H1 (cell line): ENCODE measurements at regions not wholly inside any gene's neighbourhood (a gene's known extent, or its start where the extent isn't known, plus 50 kb on each side); places are given as distances from the start of the nearest gene placed in this dataset.
A peak's percentile ranks its signal among the peaks of the same experiment; 100 is the strongest.

Experiments
- CTCF ChIA-PET: fragments of 300-600 bp; sonication (Branson Sonifier 250); formaldehyde crosslinking; loops from one replicate; lab custom pipeline; 2021; ENCODE audit not compliant: partially characterized antibody; lab: Charles Lee
- POLR2A ChIA-PET: fragments of 300-600 bp; sonication (Branson Sonifier 250); formaldehyde crosslinking; loops from one replicate; lab custom pipeline; 2021; ENCODE audit warnings: inconsistent platforms; ENCODE audit not compliant: partially characterized antibody; lab: Charles Lee
- DNase-seq, 2 experiments: peaks; one replicate each; pipeline versions ENCODE4 v3.0.0 to v3.0.0-alpha.2; 2010 to 2022; ENCODE audit warnings: low spot score in 2 of 2, low read depth in 1 of 2, mixed read lengths in 1 of 2
- FAIRE-seq: peaks from 2 replicates; lab custom pipeline; 2011; peaks lifted over from hg19 to GRCh38; lab: Jason Lieb, UNC
- H2AFZ ChIP-seq: 2 replicates; pipeline ENCODE4 v1.8.1; 2012; ENCODE audit warnings: low read length, inconsistent platforms
- H2AK5ac ChIP-seq: 2 replicates; pipeline ENCODE4 v1.6.1; 2013; ENCODE audit warnings: low read depth, low read length
- H2BK120ac ChIP-seq: replicated peaks from 2 replicates; pipeline ENCODE3; 2013; ENCODE audit warnings: low read depth, low read length, inconsistent platforms
- H2BK12ac ChIP-seq: 2 replicates; pipeline ENCODE4 v1.6.1; 2013; ENCODE audit warnings: low read depth, low read length
- H2BK15ac ChIP-seq: 2 replicates; pipeline ENCODE4 v1.6.1; 2013; ENCODE audit warnings: low read length
- H2BK20ac ChIP-seq: 2 replicates; pipeline ENCODE4 v1.6.1; 2013; ENCODE audit warnings: low read length
- H2BK5ac ChIP-seq: 2 replicates; pipeline ENCODE4 v1.6.1; 2013; ENCODE audit warnings: low read depth, low read length
- H3K14ac ChIP-seq: 2 replicates; pipeline ENCODE4 v1.6.1; 2013; ENCODE audit warnings: inconsistent platforms; ENCODE audit not compliant: insufficient read length
- H3K18ac ChIP-seq: 2 replicates; pipeline ENCODE4 v1.6.1; 2013; ENCODE audit warnings: low read length; ENCODE audit errors: extremely low read depth
- H3K23ac ChIP-seq: 2 replicates; pipeline ENCODE4 v1.6.1; 2013; ENCODE audit warnings: inconsistent platforms; ENCODE audit not compliant: insufficient read length
- H3K23me2 ChIP-seq: 2 replicates; pipeline ENCODE4 v1.6.1; 2013; ENCODE audit warnings: low read depth, low read length
- H3K27ac ChIP-seq: 2 replicates; pipeline ENCODE4 v1.6.1; 2011; ENCODE audit warnings: low read depth, low read length, inconsistent platforms
- H3K27me3 ChIP-seq, 4 experiments: replicated peaks in 1 of 4; 1 replicate in 1 of 4; 2 replicates in 3 of 4; pipeline versions ENCODE4 v1.6.1 to v1.8.1; 2011 to 2013; ENCODE audit warnings: low read length in 3 of 4, mild to moderate bottlenecking in 3 of 4, inconsistent platforms in 2 of 4, mixed read lengths in 2 of 4, moderate library complexity in 1 of 4; ENCODE audit not compliant: control insufficient read depth in 3 of 4, insufficient read depth in 3 of 4; ENCODE audit errors: extremely low read depth in 1 of 4
- H3K36me3 ChIP-seq, 4 experiments: 2 replicates each; pipeline versions ENCODE4 v1.6.1 to v1.8.1; 2011 to 2013; ENCODE audit warnings: mild to moderate bottlenecking in 4 of 4, low read length in 3 of 4, moderate library complexity in 2 of 4, control low read depth in 1 of 4, inconsistent platforms in 1 of 4; ENCODE audit not compliant: insufficient read depth in 4 of 4, control insufficient read depth in 2 of 4
- H3K4ac ChIP-seq: replicated peaks from 2 replicates; pipeline ENCODE3; 2013; ENCODE audit warnings: low read length, low read depth, mixed read lengths, inconsistent platforms; ENCODE audit not compliant: insufficient read length
- H3K4me1 ChIP-seq, 4 experiments: replicated peaks in 1 of 4; 1 replicate in 1 of 4; 2 replicates in 3 of 4; pipeline versions ENCODE4 v1.6.1 to v1.8.1; 2011 to 2013; ENCODE audit warnings: low read length in 3 of 4, inconsistent platforms in 2 of 4, mixed read lengths in 1 of 4; ENCODE audit not compliant: insufficient read depth in 4 of 4, control insufficient read depth in 3 of 4
- H3K4me2 ChIP-seq, 2 experiments: 2 replicates each; pipeline versions ENCODE4 v1.6.1 to v1.8.1; 2011 to 2013; ENCODE audit warnings: low read depth in 2 of 2, low read length in 2 of 2, control low read depth in 1 of 2, inconsistent platforms in 1 of 2, mild to moderate bottlenecking in 1 of 2; ENCODE audit not compliant: insufficient read depth in 1 of 2
- H3K4me3 ChIP-seq, 4 experiments: fragments of 200-600, 300-600 bp in 1 of 4; sonication (generic), shearing (Covaris generic), sonication (Bioruptor Twin) in 1 of 4; 2 replicates each; pipeline versions ENCODE4 v1.5.1 to v1.8.1; 2011 to 2016; ENCODE audit warnings: low read length in 4 of 4, low read depth in 3 of 4, control low read depth in 2 of 4, inconsistent platforms in 2 of 4, mild to moderate bottlenecking in 2 of 4, mixed read lengths in 1 of 4, moderate library complexity in 1 of 4; ENCODE audit not compliant: insufficient read depth in 2 of 4; ENCODE audit errors: extremely low read depth in 1 of 4
- H3K56ac ChIP-seq: replicated peaks from 2 replicates; pipeline ENCODE3; 2013; ENCODE audit warnings: low read depth, mild to moderate bottlenecking, mixed read lengths, low read length, inconsistent platforms; ENCODE audit not compliant: insufficient read length
- H3K79me1 ChIP-seq: 2 replicates; pipeline ENCODE4 v1.6.1; 2013; ENCODE audit warnings: low read depth, low read length, control low read depth
- H3K79me2 ChIP-seq, 2 experiments: 2 replicates each; pipeline versions ENCODE4 v1.6.1 to v1.8.1; 2012 to 2013; ENCODE audit warnings: low read length in 2 of 2, mild to moderate bottlenecking in 2 of 2, inconsistent platforms in 1 of 2; ENCODE audit not compliant: insufficient read depth in 2 of 2, control insufficient read depth in 1 of 2
- H3K9ac ChIP-seq, 4 experiments: replicated peaks in 1 of 4; 1 replicate in 1 of 4; 2 replicates in 3 of 4; pipeline versions ENCODE4 v1.6.1 to v1.8.1; 2011 to 2013; ENCODE audit warnings: low read depth in 3 of 4, low read length in 3 of 4, control low read depth in 2 of 4, mild to moderate bottlenecking in 2 of 4, moderate library complexity in 2 of 4, inconsistent platforms in 1 of 4; ENCODE audit errors: extremely low read depth in 1 of 4
- H3K9me3 ChIP-seq, 2 experiments: 2 replicates each; pipeline versions ENCODE4 v1.6.1 to v1.8.1; 2012 to 2013; ENCODE audit warnings: mild to moderate bottlenecking in 2 of 2, moderate library complexity in 2 of 2, control low read depth in 1 of 2, inconsistent platforms in 1 of 2, low read depth in 1 of 2, low read length in 1 of 2, mixed read lengths in 1 of 2; ENCODE audit not compliant: insufficient read depth in 2 of 2
- H4K20me1 ChIP-seq, 2 experiments: replicated peaks in 1 of 2; 2 replicates each; pipeline versions ENCODE3 to v1.8.1; 2011 to 2013; ENCODE audit warnings: inconsistent platforms in 2 of 2, low read length in 2 of 2, mild to moderate bottlenecking in 1 of 2; ENCODE audit not compliant: insufficient read depth in 2 of 2, control insufficient read depth in 1 of 2
- H4K5ac ChIP-seq: 2 replicates; pipeline ENCODE4 v1.6.1; 2013; ENCODE audit warnings: low read length, low read depth, mixed read lengths, inconsistent platforms; ENCODE audit not compliant: insufficient read length
- H4K8ac ChIP-seq: 2 replicates; pipeline ENCODE4 v1.8.0; 2013; ENCODE audit warnings: mild to moderate bottlenecking, moderate library complexity, low read length, inconsistent platforms; ENCODE audit not compliant: insufficient read depth; ENCODE audit errors: extremely low read depth
- H4K91ac ChIP-seq: replicated peaks from 2 replicates; pipeline ENCODE3; 2013; ENCODE audit warnings: low read length, mixed read lengths, inconsistent platforms; ENCODE audit not compliant: insufficient read length
- ASH2L ChIP-seq: fragments of 200-600, 300-600 bp; sonication (generic); IDR thresholded peaks from one replicate; pipeline ENCODE4 v1.7.1; 2017; ENCODE audit warnings: low read length
- ATF2 ChIP-seq: IDR thresholded peaks from 2 replicates; pipeline ENCODE4 v1.6.1; 2012; ENCODE audit warnings: low read length, inconsistent platforms
- BCL11A ChIP-seq, 2 experiments: IDR thresholded peaks; one replicate each; pipeline ENCODE4 v1.6.1; 2011; ENCODE audit warnings: low read depth in 2 of 2, low read length in 2 of 2, mild to moderate bottlenecking in 2 of 2
- CEBPB ChIP-seq: IDR thresholded peaks from 2 replicates; pipeline ENCODE4 v1.6.1; 2012; ENCODE audit warnings: low read depth, low read length
- EZH2 ChIP-seq: fragments of 200-600 bp; sonication (generic); IDR thresholded peaks from 2 replicates; pipeline ENCODE4 v1.7.1; 2012; ENCODE audit warnings: low read depth, mild to moderate bottlenecking, moderate library complexity, low read length, inconsistent platforms; ENCODE audit not compliant: severe bottlenecking
- HDAC2 ChIP-seq, 2 experiments: fragments of 300-600 bp in 1 of 2; sonication (generic) in 1 of 2; IDR thresholded peaks; 2 replicates each; pipeline ENCODE4 v1.6.1; 2011 to 2012; ENCODE audit warnings: low read depth in 2 of 2, low read length in 2 of 2, mild to moderate bottlenecking in 2 of 2, moderate library complexity in 2 of 2, borderline replicate concordance in 1 of 2, inconsistent platforms in 1 of 2
- MAFK ChIP-seq: IDR thresholded peaks from 2 replicates; pipeline ENCODE4 v1.6.1; 2012; ENCODE audit warnings: low read depth, mild to moderate bottlenecking, improper control_type of control experiment, low read length
- RFX5 ChIP-seq: IDR thresholded peaks from 2 replicates; pipeline ENCODE4 v1.6.1; 2011; ENCODE audit warnings: low read depth, low read length, improper control_type of control experiment, borderline replicate concordance
- SAP30 ChIP-seq: fragments of 300-600 bp; sonication (generic); IDR thresholded peaks from 2 replicates; pipeline ENCODE4 v1.7.1; 2012; ENCODE audit warnings: low read length, moderate library complexity, mild to moderate bottlenecking, inconsistent platforms; ENCODE audit not compliant: insufficient read depth, insufficient replicate concordance
- SIRT6 ChIP-seq: IDR thresholded peaks from one replicate; pipeline ENCODE4 v1.7.1; 2012; ENCODE audit warnings: low read length, inconsistent platforms
- SUZ12 ChIP-seq: fragments of 200-600 bp; sonication (generic); IDR thresholded peaks from 2 replicates; pipeline ENCODE4 v1.6.1; 2012; ENCODE audit warnings: mild to moderate bottlenecking, inconsistent platforms, low read length, moderate library complexity, mixed read lengths
- WGBS, 2 experiments: shearing (Covaris generic) in 1 of 2; methylation state at CpG; one replicate each; pipeline versions ENCODE4 v1.1.6 to v1.1.7; 2013 to 2015; ENCODE audit warnings: low lambda C conversion rate in 2 of 2, mixed read lengths in 2 of 2, inconsistent platforms in 1 of 2, low coverage in 1 of 2, missing lambda C conversion rate in 1 of 2; ENCODE audit not compliant: insufficient replicate concordance in 2 of 2, insufficient coverage in 1 of 2, insufficient read length in 1 of 2; ENCODE audit errors: extremely low coverage in 1 of 2, missing lambda C conversion rate in 1 of 2; 5-methylcytosine and 5-hydroxymethylcytosine counted together

GRCh38 chr5:68026092-68026885, 189.3 kb upstream of the PIK3R1 start:
- H2BK20ac ChIP-seq = no peak overlapping the region
- no peak overlapping the region for H2BK120ac ChIP-seq
- H3K14ac ChIP-seq = no peak overlapping the region
- ChIA-PET CTCF (interaction anchor here (1.0 kb wide), 1 partner anchor 260 kb away, joined by 3 read pairs; no protein-coding TSS in a partner anchor), POLR2A (no interaction called here)
- 0 out of 2 replicates have a peak overlapping the region, but pooled peaks have one; percentile 67 for H2AFZ ChIP-seq
- no peaks in the 10 kb centered on the region for H3K79me1 ChIP-seq
- H2BK15ac ChIP-seq = no peak overlapping the region
- no peak overlapping the region for H4K5ac ChIP-seq
- no peak for FAIRE-seq
- H3K18ac ChIP-seq = no peak overlapping the region
- H3K4me3 ChIP-seq = no peak overlapping the region
- H3K4me1 ChIP-seq = no peaks in the 10 kb centered on the region; a peak in 2 of 7 replicates
- H4K20me1 ChIP-seq = no peaks in the 10 kb centered on the region
- H3K23ac ChIP-seq = no peak overlapping the region
- H3K4ac ChIP-seq = no peak overlapping the region
- no peak overlapping the region for H2BK5ac ChIP-seq
- no peaks in the 10 kb centered on the region for H3K23me2 ChIP-seq
- no peaks in the 10 kb centered on the region for H3K79me2 ChIP-seq
- no peak overlapping the region for H2AK5ac ChIP-seq
- no peaks in the 10 kb centered on the region for H3K27me3 ChIP-seq
- no peak overlapping the region for H3K56ac ChIP-seq
- H3K27ac ChIP-seq = no peak overlapping the region
- no peak overlapping the region for H3K4me2 ChIP-seq
- H2BK12ac ChIP-seq = no peak overlapping the region
- no peak overlapping the region for H4K8ac ChIP-seq
- no peaks in the 10 kb centered on the region for H3K9me3 ChIP-seq
- no peak for DNase-seq
- WGBS, 2 experiments = 67% methylated on average over 1 of the region's 1 CpG; no CpG with 5 or more reads in 1 of the 2 experiments
- H3K9ac ChIP-seq = no peak overlapping the region
- no peak overlapping the region for H4K91ac ChIP-seq
- H3K36me3 ChIP-seq = no peaks in the 10 kb centered on the region
- TF ChIP-seq ATF2 = no peak
- no peak for TF ChIP-seq HDAC2 (IDR thresholded peaks at IDR 0.05; ENCODE audit: borderline replicate concordance in 1 of 2, low read depth in 2 of 2, low read length in 2 of 2)
- no peak for TF ChIP-seq MAFK
- no peak for TF ChIP-seq CEBPB
- TF ChIP-seq RFX5 = no peak
- TF ChIP-seq SUZ12 = no peak
- no peak for TF ChIP-seq EZH2
- TF ChIP-seq BCL11A (IDR thresholded peaks at IDR 0.05; ENCODE audit: low read depth in 2 of 2, low read length in 2 of 2) = no peak
- TF ChIP-seq SIRT6 = no peak
- no peak for TF ChIP-seq SAP30
- TF ChIP-seq ASH2L = no peak
